Activated B cell treated with CpG ODN at 0.5 μM for 24 hours (primary cell): ENCODE measurements at regions not wholly inside any gene's neighbourhood (a gene's known extent, or its start where the extent isn't known, plus 50 kb on each side); places are given as distances from the start of the nearest gene placed in this dataset.

Experiments used
- ATAC-seq: fragments of 200-7000 bp; cut with Tn5 transposase; one replicate; pipeline ENCODE4 v1.10.0; 2021; ENCODE audit warnings: low read depth, mild to moderate bottlenecking, moderate library complexity
- CTCF ChIA-PET: fragments of 350-600 bp; sonication (Branson Sonifier 250); formaldehyde crosslinking; loops from one replicate; lab custom pipeline; 2021; ENCODE audit warnings: antibody characterized with exemption; lab: Charles Lee
- POLR2A ChIA-PET: fragments of 350-600 bp; sonication (Branson Sonifier 250); formaldehyde crosslinking; loops from one replicate; lab custom pipeline; 2021; ENCODE audit warnings: antibody characterized with exemption; lab: Charles Lee
- DNase-seq: peaks from one replicate; pipeline ENCODE4 v3.0.0; 2022
- H3K27ac Mint-ChIP-seq: one replicate; pipeline ENCODE4 v1.8.0; 2020; ENCODE audit warnings: mixed read lengths
- H3K27me3 Mint-ChIP-seq: one replicate; pipeline ENCODE4 v1.8.0; 2021; ENCODE audit warnings: mixed read lengths
- H3K36me3 Mint-ChIP-seq: one replicate; pipeline ENCODE4 v1.8.0; 2021; ENCODE audit warnings: low read depth, mixed read lengths
- H3K4me1 Mint-ChIP-seq: one replicate; pipeline ENCODE4 v1.8.0; 2021; ENCODE audit warnings: mixed read lengths
- H3K4me3 Mint-ChIP-seq: one replicate; pipeline ENCODE4 v1.8.0; 2020; ENCODE audit warnings: mild to moderate bottlenecking, mixed read lengths
- H3K9me3 Mint-ChIP-seq: one replicate; pipeline ENCODE4 v1.8.0; 2020; ENCODE audit warnings: mixed read lengths
- CTCF ChIP-seq: fragments of 200-600 bp; IDR thresholded peaks from one replicate; pipeline ENCODE4 v1.8.0; 2022; ENCODE audit warnings: antibody characterized with exemption, mild to moderate bottlenecking
- intact Hi-C: fragments of 100-400 bp; cut with micrococcal nuclease; formaldehyde crosslinking; loops from one replicate; pipeline ENCODE4 v1.15.1; 2024

- Mint-ChIP-seq H3K27me3 (peaks cover 4% of the 10 kb centered on the region), H3K27ac (no peak overlapping the region), H3K4me3 (no peak overlapping the region), H3K4me1 (no peaks in the 10 kb centered on the region), H3K9me3 (no peaks in the 10 kb centered on the region), H3K36me3 (no peaks in the 10 kb centered on the region)
- ChIA-PET CTCF (no interaction called here), POLR2A (no interaction called here)
- TF ChIP-seq CTCF: no peak
- no peak for DNase-seq
- intact Hi-C loops: no loop called here
- no peak for ATAC-seq
These were observed 85.6 kb upstream of the CIBAR2 start for GRCh38 chr16:85197611-85198566.

- Mint-ChIP-seq H3K27me3 (peaks cover 4% of the 10 kb centered on the region), H3K36me3 (no peaks in the 10 kb centered on the region), H3K9me3 (no peaks in the 10 kb centered on the region), H3K27ac (no peak overlapping the region), H3K4me1 (no peaks in the 10 kb centered on the region), H3K4me3 (no peak overlapping the region)
- ATAC-seq (no peak), DNase-seq (no peak)
- TF ChIP-seq CTCF: no peak
- ChIA-PET POLR2A (interaction anchor here (0.6 kb wide), 1 partner anchor 125 kb away, joined by 4 read pairs; no protein-coding TSS in a partner anchor), CTCF (no interaction called here)
- intact Hi-C loops: no loop called here
These were observed 86.9 kb upstream of the CIBAR2 start for GRCh38 chr16:85199069-85199725.

- ChIA-PET POLR2A (interaction anchor here (0.6 kb wide), 1 partner anchor 125 kb away, joined by 4 read pairs; no protein-coding TSS in a partner anchor), CTCF (no interaction called here)
- TF ChIP-seq CTCF: no peak
- no peak overlapping the region for H3K4me3 Mint-ChIP-seq
- no peaks in the 10 kb centered on the region for H3K36me3 Mint-ChIP-seq
- DNase-seq (no peak), ATAC-seq (no peak)
- intact Hi-C loops: no loop called here
- no peaks in the 10 kb centered on the region for H3K4me1 Mint-ChIP-seq
- no peaks in the 10 kb centered on the region for H3K9me3 Mint-ChIP-seq
- H3K27me3 Mint-ChIP-seq: peaks cover 4% of the 10 kb centered on the region
- no peak overlapping the region for H3K27ac Mint-ChIP-seq
These were observed 87.6 kb upstream of the CIBAR2 start for GRCh38 chr16:85199880-85200279.

GRCh38 chr16:85200471-85201278, 88.4 kb upstream of the CIBAR2 start:
- H3K4me3 Mint-ChIP-seq: no peak overlapping the region
- no peaks in the 10 kb centered on the region for H3K36me3 Mint-ChIP-seq
- no peak overlapping the region for H3K27ac Mint-ChIP-seq
- no peaks in the 10 kb centered on the region for H3K4me1 Mint-ChIP-seq
- intact Hi-C loops: no loop called here
- H3K9me3 Mint-ChIP-seq: no peaks in the 10 kb centered on the region
- peaks cover 4% of the 10 kb centered on the region for H3K27me3 Mint-ChIP-seq
- ATAC-seq (no peak), DNase-seq (no peak)
- no peak for TF ChIP-seq CTCF
- ChIA-PET POLR2A (no interaction called here), CTCF (no interaction called here)
